Frontal cortex (tissue), 3 donors: ENCODE measurements at regions not wholly inside any gene's neighbourhood (a gene's known extent, or its start where the extent isn't known, plus 50 kb on each side); places are given as distances from the start of the nearest gene placed in this dataset.
"Not testable (repeated sequence)": the region's sequence is repeated elsewhere in the genome, so short reads cannot be mapped to it uniquely, and the experiment has no call there.

ENCODE experiments used
- DNase-seq, 2 donors: peaks; one replicate each; pipeline ENCODE4 v3.0.0; 2012; ENCODE audit warnings: low spot score in 2 of 2
- FAIRE-seq: peaks from 2 replicates; lab custom pipeline; 2012; peaks lifted over from hg19 to GRCh38; lab: Jason Lieb, UNC
- donor health status: control.
- donor health status: control.
- donor health status: control.

- DNase-seq (no peak), FAIRE-seq (no peak)
Measured at GRCh38 chr1:103362348-103363007, 163.0 kb upstream of the RNPC3 start.

GRCh38 chr1:103353391-103353790 is 172.1 kb upstream of the RNPC3 start:
- DNase-seq (no peak), FAIRE-seq (no peak)

GRCh38 chr1:103348136-103348535 is 177.4 kb upstream of the RNPC3 start:
- DNase-seq (no peak), FAIRE-seq (no peak)

- no peak for FAIRE-seq
- DNase-seq, result no peak
Measured at GRCh38 chr1:103344930-103345329, 180.6 kb upstream of the RNPC3 start.

GRCh38 chr1:103341377-103341880 is 184.1 kb upstream of the RNPC3 start:
- FAIRE-seq, result no peak

GRCh38 chr1:103337779-103338178 is 187.7 kb upstream of the RNPC3 start:
- DNase-seq (no peak), FAIRE-seq (no peak)

More at GRCh38 chr1:103341377-103341880, 184.1 kb upstream of the RNPC3 start:
- no peak for DNase-seq

- DNase-seq (no peak), FAIRE-seq (no peak)
Measured at GRCh38 chr1:103336408-103336807, 189.1 kb upstream of the RNPC3 start.

GRCh38 chr1:103333141-103333540 is 192.4 kb upstream of the RNPC3 start:
- FAIRE-seq, result no peak
- no peak for DNase-seq

- DNase-seq (no peak), FAIRE-seq (no peak)
Measured at GRCh38 chr1:103327054-103327719, 198.3 kb upstream of the RNPC3 start.

- no peak for FAIRE-seq
Measured at GRCh38 chr1:103326595-103326994, 198.9 kb upstream of the RNPC3 start.

GRCh38 chr1:103309786-103310185 is 201.5 kb upstream of the COL11A1 start:
- FAIRE-seq, result no peak
- no peak for DNase-seq

More at GRCh38 chr1:103326595-103326994, 198.9 kb upstream of the RNPC3 start:
- DNase-seq, result no peak

GRCh38 chr1:103307751-103308150 is 199.4 kb upstream of the COL11A1 start:
- FAIRE-seq, result no peak
- no peak for DNase-seq

- no peak for FAIRE-seq
- DNase-seq, result no peak
Measured at GRCh38 chr1:103283841-103284669, 175.7 kb upstream of the COL11A1 start.

- DNase-seq, result no peak
Measured at GRCh38 chr1:103283371-103283770, 175.0 kb upstream of the COL11A1 start.

GRCh38 chr1:103275725-103276124 is 167.4 kb upstream of the COL11A1 start:
- FAIRE-seq (no peak), DNase-seq (no peak)

More at GRCh38 chr1:103283371-103283770, 175.0 kb upstream of the COL11A1 start:
- FAIRE-seq, result no peak

GRCh38 chr1:103274886-103275285 is 166.6 kb upstream of the COL11A1 start:
- DNase-seq (no peak), FAIRE-seq (no peak)

- no peak for DNase-seq
Measured at GRCh38 chr1:103273106-103273505, 164.8 kb upstream of the COL11A1 start.

GRCh38 chr1:103271471-103271870 is 163.1 kb upstream of the COL11A1 start:
- not testable (repeated sequence) for DNase-seq, FAIRE-seq

More at GRCh38 chr1:103273106-103273505, 164.8 kb upstream of the COL11A1 start:
- no peak for FAIRE-seq

- DNase-seq, result no peak
- no peak for FAIRE-seq
Measured at GRCh38 chr1:103267893-103268292, 159.6 kb upstream of the COL11A1 start.

GRCh38 chr1:103267266-103267665 is 158.9 kb upstream of the COL11A1 start:
- DNase-seq (no peak), FAIRE-seq (no peak)
